Inferior parietal cortex (tissue), 1 donor: ENCODE measurements at regions not wholly inside any gene's neighbourhood (a gene's known extent, or its start where the extent isn't known, plus 50 kb on each side); places are given as distances from the start of the nearest gene placed in this dataset.
"Not testable (repeated sequence)": the region's sequence is repeated elsewhere in the genome, so short reads cannot be mapped to it uniquely, and the experiment has no call there.

Experiments used
- DNase-seq: peaks from one replicate; pipeline ENCODE4 v3.0.0-alpha.2; 2016; ENCODE audit errors: extremely low spot score

DNA sequence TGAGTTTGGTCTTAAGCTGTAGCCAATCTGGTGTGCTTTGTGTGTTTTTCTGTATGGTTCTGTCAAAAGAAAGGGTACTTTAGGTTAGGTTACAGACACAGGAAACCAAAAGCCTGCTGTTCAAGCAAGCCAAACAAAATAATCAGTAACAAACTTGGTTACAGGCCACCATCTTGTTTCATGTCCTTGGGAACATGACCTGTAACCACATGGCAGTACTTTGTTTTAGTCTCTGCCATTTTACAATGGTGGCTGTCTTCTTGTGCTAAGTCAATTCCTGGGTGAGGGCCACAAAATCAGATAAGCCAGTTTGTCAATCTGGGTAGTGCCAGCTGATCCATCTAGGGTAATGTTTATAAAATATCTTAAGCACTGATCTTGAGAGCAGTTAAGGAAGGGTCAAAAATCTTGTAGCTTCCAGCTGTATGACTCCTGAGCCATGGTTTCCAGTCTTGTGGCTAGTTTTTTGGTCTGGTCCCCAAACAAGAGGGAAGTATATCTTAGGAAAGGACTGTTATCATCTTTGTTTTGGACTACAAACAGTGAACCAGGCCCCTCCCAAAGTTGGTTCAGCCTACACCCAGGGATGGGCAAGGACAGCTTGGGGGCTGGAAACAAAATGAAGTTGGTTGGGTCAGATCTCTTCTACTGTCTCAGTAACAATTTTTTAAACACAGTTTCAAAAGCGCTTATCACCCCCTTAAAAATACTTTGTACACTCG, 90.0 kb downstream of the IGLL5 start:
- no peak for DNase-seq

- no peak for DNase-seq
Measured at GRCh38 chr22:22978637-22979036, 91.0 kb downstream of the IGLL5 start.

GRCh38 chr22:22979121-22979724, 91.1 kb upstream of the GNAZ start:
- DNase-seq = no peak

- DNase-seq = no peak
Measured at GRCh38 chr22:22979954-22980353, 90.4 kb upstream of the GNAZ start.

GRCh38 chr22:22981670-22982571, 88.4 kb upstream of the GNAZ start:
- DNase-seq = no peak

DNA sequence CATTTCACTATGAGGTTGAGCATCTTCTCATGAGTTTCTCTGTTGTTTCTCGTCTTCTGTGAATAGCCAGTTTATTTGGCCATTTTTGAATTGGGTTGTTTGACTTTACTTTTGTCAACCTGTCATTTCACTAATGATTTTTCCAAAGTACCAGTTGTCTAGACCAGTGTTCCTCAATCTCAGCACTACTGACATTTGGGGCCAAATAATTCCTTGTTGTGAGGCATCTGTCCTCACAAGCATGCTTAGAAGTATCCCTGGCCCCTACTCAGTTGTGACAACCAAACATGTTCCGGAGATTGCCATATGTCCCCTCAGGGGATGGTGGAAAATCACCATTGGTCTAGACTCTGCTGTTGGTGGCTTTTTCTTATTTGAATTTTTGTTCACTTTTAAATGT, 87.7 kb upstream of the GNAZ start:
- no peak for DNase-seq

DNA sequence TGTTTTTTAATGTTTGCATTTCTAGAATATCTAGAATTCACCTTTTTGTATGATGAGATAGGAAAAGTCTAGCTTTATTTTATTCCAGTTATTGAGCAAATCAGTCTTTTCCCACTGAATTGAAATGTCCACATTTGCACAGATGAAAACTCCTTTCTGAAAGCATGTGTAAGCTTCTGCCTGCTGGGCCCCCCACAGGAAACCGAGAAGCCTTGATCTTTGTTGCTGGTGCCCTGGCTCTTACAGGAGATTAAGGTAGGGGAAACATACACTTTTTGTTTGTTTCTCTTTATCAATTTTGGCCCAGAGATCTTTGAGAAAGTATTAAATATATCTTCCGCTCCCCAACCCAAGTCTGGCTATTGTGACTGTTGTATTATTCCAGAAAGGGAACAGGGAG, 87.2 kb upstream of the GNAZ start:
- no peak for DNase-seq

- DNase-seq = no peak
Measured at GRCh38 chr22:22983816-22984215, 86.5 kb upstream of the GNAZ start.

- no peak for DNase-seq
Measured at GRCh38 chr22:22984967-22985366, 85.4 kb upstream of the GNAZ start.

GRCh38 chr22:22986008-22986407, 84.3 kb upstream of the GNAZ start:
- DNase-seq = no peak

GRCh38 chr22:22986640-22987039, 83.7 kb upstream of the GNAZ start:
- no peak for DNase-seq

DNA sequence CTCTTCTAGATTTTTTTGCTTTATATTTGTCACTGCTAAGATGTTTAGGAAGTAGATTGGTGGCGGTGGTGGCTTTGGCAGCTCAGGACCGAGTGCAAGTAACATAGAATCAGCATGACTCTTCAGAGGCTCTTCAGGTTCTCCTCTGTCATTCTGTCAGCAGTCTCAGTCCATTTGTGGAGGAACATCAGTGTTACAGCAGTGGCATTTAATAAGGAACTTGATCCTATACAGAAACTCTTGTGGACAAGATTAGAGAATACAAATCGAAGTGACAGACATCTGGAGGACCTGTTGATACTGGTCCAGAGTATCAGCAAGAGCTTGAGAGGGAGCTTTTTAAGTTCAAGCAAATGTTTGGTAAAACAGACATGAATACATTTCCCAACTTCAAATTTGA, 82.2 kb upstream of the GNAZ start:
- no peak for DNase-seq

DNA sequence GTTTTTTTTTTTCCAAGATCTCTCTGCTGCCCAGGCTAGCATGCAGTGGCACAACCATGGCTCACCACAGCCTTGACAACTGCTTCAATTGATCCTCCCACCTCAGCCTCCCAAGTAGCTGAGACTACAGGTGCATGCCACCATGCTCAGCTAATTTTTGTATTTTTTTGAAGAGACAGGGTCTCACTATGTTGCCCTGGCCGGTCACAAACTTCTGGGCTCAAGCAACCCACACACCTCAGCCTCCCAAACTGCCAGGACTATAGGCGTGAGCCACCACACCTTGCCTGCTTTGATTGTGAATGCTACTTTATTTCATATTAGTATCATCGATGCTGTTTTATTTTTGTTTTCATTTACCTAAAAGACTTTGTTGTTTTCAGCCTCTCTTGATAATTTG, 81.5 kb upstream of the GNAZ start:
- DNase-seq = no peak

GRCh38 chr22:22989856-22990255, 80.5 kb upstream of the GNAZ start:
- DNase-seq = no peak

- DNase-seq = not testable (repeated sequence)
Measured at GRCh38 chr22:22990711-22991505, 79.4 kb upstream of the GNAZ start.

DNA sequence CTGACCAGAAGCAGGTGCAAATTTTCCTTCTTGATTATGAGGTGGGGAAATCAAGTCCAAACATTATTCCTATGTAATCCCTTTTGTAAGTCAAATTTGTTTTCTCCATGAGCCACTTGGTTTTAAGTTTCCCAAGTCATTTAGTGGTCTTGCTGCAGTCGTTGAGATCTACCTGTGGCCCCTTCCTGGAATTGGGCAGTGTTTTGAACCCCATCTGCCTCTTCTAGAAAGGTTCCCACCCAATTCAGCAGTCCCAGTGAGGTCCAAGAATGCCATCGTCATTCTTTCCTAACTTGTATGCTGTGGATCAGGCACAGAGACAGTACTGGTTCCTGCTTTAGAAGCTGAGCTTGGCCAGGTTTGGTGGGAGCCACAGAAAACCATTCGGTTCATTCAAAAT, 77.8 kb upstream of the GNAZ start:
- no peak for DNase-seq

- no peak for DNase-seq
Measured at GRCh38 chr22:22993184-22993583, 77.1 kb upstream of the GNAZ start.

- DNase-seq = no peak
Measured at GRCh38 chr22:22995166-22995565, 75.2 kb upstream of the GNAZ start.

DNA sequence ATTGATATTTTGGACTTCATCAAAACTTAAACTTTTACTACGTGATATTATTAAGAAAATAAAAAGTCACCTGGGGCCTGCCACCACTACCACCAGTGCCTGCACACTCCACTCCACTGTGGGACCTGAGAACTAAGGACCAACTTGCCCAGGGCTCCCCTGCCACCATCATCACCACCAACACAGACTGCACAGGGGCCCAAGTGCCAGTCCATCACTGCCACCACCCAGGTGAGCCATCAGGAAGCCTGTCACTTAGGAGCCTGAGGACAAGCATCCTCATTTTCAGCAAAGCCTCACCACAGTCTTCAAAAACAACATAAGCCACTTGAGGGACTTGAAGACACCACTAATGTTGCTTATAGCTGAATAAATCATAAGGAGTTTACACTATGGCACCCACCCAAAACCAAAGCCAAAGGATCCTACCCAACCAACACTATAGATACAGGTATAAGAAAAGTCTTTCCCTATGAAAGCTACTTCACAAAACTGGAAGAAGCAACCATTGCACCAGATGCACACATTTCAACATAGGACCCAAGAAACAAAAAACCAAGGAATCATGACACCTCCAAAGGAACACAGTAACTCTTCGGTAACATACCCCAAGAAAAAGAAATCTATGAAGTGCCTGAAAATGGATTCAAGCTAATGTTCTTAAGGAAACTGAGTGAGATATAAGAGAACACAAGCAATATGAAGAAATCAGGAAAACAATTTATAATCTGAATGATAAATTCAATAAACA, 73.6 kb upstream of the GNAZ start:
- no peak for DNase-seq

- DNase-seq = no peak
Measured at GRCh38 chr22:22997262-22997898, 72.9 kb upstream of the GNAZ start.

DNA sequence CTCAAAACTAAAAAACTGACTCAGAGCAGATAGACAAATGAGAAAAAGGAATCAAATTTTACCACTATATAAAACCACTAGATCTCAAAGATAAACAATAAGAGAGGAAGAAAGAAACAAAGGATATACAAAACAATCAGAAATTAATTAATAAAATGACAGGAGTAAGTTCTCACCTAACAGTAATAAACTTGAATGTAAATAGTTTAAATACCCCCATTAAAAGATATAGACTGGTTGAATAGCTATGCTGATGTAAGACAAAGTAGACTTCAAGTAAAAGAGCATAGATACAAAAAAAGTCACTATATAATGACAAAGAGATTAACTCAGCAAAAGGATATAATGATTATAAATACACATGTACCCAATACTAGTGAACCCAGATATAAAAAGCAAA, 72.3 kb upstream of the GNAZ start:
- no peak for DNase-seq
